Calu3 (cell line): ENCODE measurements at regions not wholly inside any gene's neighbourhood (a gene's known extent, or its start where the extent isn't known, plus 50 kb on each side); places are given as distances from the start of the nearest gene placed in this dataset.
"Not testable (repeated sequence)": the region's sequence is repeated elsewhere in the genome, so short reads cannot be mapped to it uniquely, and the experiment has no call there.

Source experiments
- BruUV-seq: library from RNA; stranded (reverse); fragments of 400-500 nt; replicated peaks from 2 replicates; lab custom pipeline; 2021; lab: Mats Ljungman, UMichigan
- CTCF ChIA-PET: fragments of 300-600 bp; sonication (Branson Sonifier 250); formaldehyde crosslinking; loops from one replicate; lab custom pipeline; 2022; ENCODE audit warnings: antibody characterized with exemption; lab: Charles Lee
- DNase-seq: peaks from one replicate; pipeline ENCODE4 v3.0.0; 2022
- H3K27ac Mint-ChIP-seq: one replicate; pipeline ENCODE4 v1.8.0; 2022; ENCODE audit warnings: mixed read lengths; ENCODE audit not compliant: unreplicated experiment
- H3K27me3 Mint-ChIP-seq: one replicate; pipeline ENCODE4 v1.8.0; 2022; ENCODE audit warnings: mixed read lengths; ENCODE audit not compliant: unreplicated experiment
- H3K36me3 Mint-ChIP-seq: one replicate; pipeline ENCODE4 v1.8.0; 2022; ENCODE audit warnings: mild to moderate bottlenecking, moderate library complexity, mixed read lengths; ENCODE audit not compliant: insufficient read depth, unreplicated experiment
- H3K4me1 Mint-ChIP-seq: one replicate; pipeline ENCODE4 v1.8.0; 2022; ENCODE audit warnings: mild to moderate bottlenecking, low read depth, mixed read lengths; ENCODE audit not compliant: unreplicated experiment
- H3K4me3 Mint-ChIP-seq: one replicate; pipeline ENCODE4 v1.8.0; 2022; ENCODE audit warnings: mild to moderate bottlenecking, low read depth, moderate library complexity, mixed read lengths; ENCODE audit not compliant: unreplicated experiment
- H3K9me3 Mint-ChIP-seq: one replicate; pipeline ENCODE4 v1.8.0; 2022; ENCODE audit warnings: low read depth, mixed read lengths; ENCODE audit not compliant: unreplicated experiment
- CTCF ChIP-seq: fragments of 200-600 bp; IDR thresholded peaks from one replicate; pipeline ENCODE4 v1.8.0; 2022; ENCODE audit warnings: antibody characterized with exemption; ENCODE audit not compliant: unreplicated experiment
- intact Hi-C: fragments of 100-400 bp; cut with micrococcal nuclease; formaldehyde crosslinking; loops from one replicate; pipeline ENCODE4 v1.10.0; 2022; ENCODE audit not compliant: unreplicated experiment

GRCh38 chr5:12586406-12586805 is 682.2 kb upstream of the CTNND2 start:
- Mint-ChIP-seq H3K4me3 (no peak overlapping the region), H3K27ac (no peak overlapping the region), H3K9me3 (peaks cover 13% of the 10 kb centered on the region), H3K27me3 (no peaks in the 10 kb centered on the region), H3K36me3 (no peaks in the 10 kb centered on the region), H3K4me1 (no peaks in the 10 kb centered on the region)
- CTCF ChIA-PET = no interaction called here
- no peak for TF ChIP-seq CTCF
- BruUV-seq = no TSS peak
- intact Hi-C loops = no loop called here
- DNase-seq = no peak

- H3K27ac Mint-ChIP-seq, BruUV-seq, H3K4me3 Mint-ChIP-seq, CTCF ChIA-PET, H3K36me3 Mint-ChIP-seq, intact Hi-C loops, H3K27me3 Mint-ChIP-seq, H3K9me3 Mint-ChIP-seq, DNase-seq, H3K4me1 Mint-ChIP-seq: not testable (repeated sequence)
These were observed 674.6 kb upstream of the CTNND2 start for GRCh38 chr5:12578803-12579202.

DNA sequence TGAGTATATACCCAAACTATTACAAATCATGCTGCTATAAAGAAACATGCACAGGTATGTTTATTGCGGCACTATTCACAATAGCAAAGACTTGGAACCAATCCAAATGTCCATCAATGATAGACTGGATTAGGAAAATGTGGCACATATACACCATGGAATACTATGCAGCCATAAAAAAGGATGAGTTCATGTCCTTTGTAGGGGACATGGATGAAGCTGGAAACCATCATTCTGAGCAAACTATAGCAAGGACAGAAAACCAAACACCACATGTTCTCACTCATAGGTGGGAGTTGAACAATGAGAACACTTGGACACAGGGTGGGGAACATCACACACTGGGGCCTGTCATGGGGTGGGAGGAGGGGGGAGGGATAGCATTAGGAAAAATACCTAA is 672.7 kb upstream of the CTNND2 start:
- BruUV-seq, intact Hi-C loops, H3K27me3 Mint-ChIP-seq, H3K36me3 Mint-ChIP-seq, H3K9me3 Mint-ChIP-seq, DNase-seq, H3K4me1 Mint-ChIP-seq, CTCF ChIA-PET, H3K4me3 Mint-ChIP-seq, H3K27ac Mint-ChIP-seq: not testable (repeated sequence)

DNA sequence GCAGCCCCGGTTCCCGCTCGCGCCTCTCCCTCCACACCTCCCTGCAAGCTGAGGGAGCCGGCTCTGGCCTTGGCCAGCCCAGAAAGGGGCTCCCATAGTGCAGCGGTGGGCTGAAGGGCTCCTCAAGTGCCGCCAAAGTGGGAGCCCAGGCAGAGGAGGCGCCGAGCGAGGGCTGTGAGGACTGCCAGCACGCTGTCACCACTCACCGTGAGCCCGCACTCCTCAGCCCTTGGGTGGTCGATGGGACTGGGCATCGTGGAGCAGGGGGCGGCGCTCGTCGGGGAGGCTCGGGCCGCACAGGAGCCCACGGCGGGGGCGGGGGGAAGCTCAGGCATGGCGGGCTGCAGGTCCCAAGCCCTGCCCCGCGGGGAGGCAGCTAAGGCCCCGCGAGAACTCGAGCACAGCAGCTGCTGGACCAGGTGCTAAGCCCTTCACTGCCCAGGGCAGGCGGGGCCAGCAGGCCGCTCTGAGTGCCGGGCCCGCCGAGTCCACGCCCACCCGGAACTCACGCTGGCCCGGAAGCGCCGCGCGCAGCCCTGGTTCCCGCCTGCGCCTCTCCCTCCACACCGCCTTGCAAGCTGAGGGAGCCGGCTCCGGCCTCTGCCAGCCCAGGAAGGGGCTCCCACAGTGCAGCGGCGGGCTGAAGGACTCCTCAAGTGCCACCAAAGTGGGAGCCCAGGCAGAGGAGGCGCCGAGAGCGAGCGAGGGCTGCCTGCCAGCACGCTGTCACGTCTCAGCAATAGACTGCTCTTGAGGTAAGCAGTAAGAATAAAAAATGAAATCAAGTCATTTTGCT is 670.2 kb upstream of the CTNND2 start:
- H3K27me3 Mint-ChIP-seq, H3K27ac Mint-ChIP-seq, BruUV-seq, H3K4me1 Mint-ChIP-seq, H3K36me3 Mint-ChIP-seq, DNase-seq, CTCF ChIA-PET, H3K4me3 Mint-ChIP-seq, H3K9me3 Mint-ChIP-seq, intact Hi-C loops: not testable (repeated sequence)

DNA sequence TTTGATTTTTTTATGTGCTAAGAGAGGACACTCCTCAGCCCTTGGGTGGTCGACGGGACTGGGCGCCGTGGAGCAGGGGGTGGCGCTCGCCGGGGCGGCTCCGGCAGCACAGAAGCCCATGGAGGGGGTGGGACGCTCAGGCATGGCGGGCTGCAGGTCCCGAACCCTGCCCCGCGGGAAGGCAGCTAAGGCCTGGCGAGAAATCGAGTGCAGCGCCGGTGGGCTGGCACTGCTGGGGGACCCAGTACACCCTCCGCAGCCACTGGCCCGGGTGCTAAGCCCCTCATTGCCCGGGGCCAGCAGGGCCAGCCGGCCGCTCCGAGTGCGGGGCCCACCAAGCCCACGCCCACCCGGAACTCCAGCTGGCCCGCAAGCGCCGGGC is 669.7 kb upstream of the CTNND2 start:
- H3K4me3 Mint-ChIP-seq, H3K4me1 Mint-ChIP-seq, H3K36me3 Mint-ChIP-seq, H3K9me3 Mint-ChIP-seq, CTCF ChIA-PET, intact Hi-C loops, H3K27ac Mint-ChIP-seq, DNase-seq, H3K27me3 Mint-ChIP-seq, BruUV-seq: not testable (repeated sequence)

DNA sequence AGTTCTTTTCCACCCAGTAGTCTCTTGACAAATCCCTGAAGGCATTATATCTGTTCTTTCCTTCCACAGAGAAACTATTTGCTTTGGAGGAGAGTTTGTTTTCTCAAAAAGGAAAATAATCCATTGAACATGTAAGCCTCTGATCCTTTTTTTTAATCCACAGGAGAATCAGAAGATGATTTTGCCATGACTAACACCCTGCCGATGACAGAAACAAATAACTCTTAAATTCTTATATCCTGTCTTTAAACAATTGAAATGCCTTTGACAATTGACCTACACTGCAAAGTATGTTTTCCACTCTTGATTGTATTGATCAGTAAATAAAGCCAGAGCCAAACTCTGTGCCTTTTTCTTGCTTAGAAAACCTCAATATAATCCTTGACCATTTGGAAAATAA is 666.4 kb upstream of the CTNND2 start:
- CTCF ChIA-PET = no interaction called here
- Mint-ChIP-seq H3K9me3 (peaks cover 3% of the 10 kb centered on the region), H3K27ac (no peak overlapping the region), H3K4me1 (no peaks in the 10 kb centered on the region), H3K27me3 (no peaks in the 10 kb centered on the region), H3K36me3 (no peaks in the 10 kb centered on the region), H3K4me3 (no peak overlapping the region)
- DNase-seq = no peak
- no TSS peak for BruUV-seq
- intact Hi-C loops = no loop called here
- no peak for TF ChIP-seq CTCF
